ENCODE measurements at regions not wholly inside any gene's neighbourhood (a gene's known extent, or its start where the extent isn't known, plus 50 kb on each side); places are given as distances from the start of the nearest gene placed in this dataset.

DNA sequence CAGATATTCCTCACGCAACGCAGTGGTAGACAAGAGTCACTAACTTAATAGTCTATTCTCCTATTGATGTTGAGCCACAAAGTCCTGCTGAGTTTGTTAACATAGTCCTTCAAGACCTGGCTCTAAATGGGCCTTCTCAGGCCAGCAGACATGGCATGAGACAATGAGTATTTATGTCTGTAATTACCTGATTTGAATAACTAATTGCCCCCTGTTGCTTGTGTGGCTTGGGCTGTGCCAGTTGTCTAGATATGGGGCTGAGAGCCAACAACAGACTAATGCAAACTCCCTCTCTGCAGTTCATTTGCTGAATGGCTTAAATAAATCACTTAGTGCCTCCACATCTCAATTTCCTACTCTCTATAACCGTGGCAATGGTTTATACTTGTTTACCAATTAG is 65.5 kb upstream of the VWC2 start:
- no peak for TF ChIP-seq ZNF274 (IDR thresholded peaks at IDR 0.05; ENCODE audit: low read depth, low read length)
- TF ChIP-seq EZH2 (IDR thresholded peaks at IDR 0.05), result no peak
- TF ChIP-seq RAD21 (IDR thresholded peaks at IDR 0.05; ENCODE audit: low read depth), result no peak
- TF ChIP-seq, protein P1, sequence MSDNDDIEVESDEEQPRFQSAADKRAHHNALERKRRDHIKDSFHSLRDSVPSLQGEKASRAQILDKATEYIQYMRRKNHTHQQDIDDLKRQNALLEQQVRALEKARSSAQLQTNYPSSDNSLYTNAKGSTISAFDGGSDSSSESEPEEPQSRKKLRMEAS (IDR thresholded peaks at IDR 0.05), result no peak
- TF ChIP-seq, protein P2, sequence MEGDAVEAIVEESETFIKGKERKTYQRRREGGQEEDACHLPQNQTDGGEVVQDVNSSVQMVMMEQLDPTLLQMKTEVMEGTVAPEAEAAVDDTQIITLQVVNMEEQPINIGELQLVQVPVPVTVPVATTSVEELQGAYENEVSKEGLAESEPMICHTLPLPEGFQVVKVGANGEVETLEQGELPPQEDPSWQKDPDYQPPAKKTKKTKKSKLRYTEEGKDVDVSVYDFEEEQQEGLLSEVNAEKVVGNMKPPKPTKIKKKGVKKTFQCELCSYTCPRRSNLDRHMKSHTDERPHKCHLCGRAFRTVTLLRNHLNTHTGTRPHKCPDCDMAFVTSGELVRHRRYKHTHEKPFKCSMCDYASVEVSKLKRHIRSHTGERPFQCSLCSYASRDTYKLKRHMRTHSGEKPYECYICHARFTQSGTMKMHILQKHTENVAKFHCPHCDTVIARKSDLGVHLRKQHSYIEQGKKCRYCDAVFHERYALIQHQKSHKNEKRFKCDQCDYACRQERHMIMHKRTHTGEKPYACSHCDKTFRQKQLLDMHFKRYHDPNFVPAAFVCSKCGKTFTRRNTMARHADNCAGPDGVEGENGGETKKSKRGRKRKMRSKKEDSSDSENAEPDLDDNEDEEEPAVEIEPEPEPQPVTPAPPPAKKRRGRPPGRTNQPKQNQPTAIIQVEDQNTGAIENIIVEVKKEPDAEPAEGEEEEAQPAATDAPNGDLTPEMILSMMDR (IDR thresholded peaks at IDR 0.05 in 2 of 3, conservative IDR thresholded peaks at IDR 0.05 in 1 of 3; ENCODE audit: borderline replicate concordance in 1 of 3, insufficient read depth in 1 of 3, low read depth in 2 of 3, low read length in 2 of 3), result no peak
- no peak for TF ChIP-seq POLR2AphosphoS5 (IDR thresholded peaks at IDR 0.05; ENCODE audit: low read depth, low read length)
- TF ChIP-seq SP1 (IDR thresholded peaks at IDR 0.05; ENCODE audit: low read depth), result no peak
- TF ChIP-seq, protein P3, sequence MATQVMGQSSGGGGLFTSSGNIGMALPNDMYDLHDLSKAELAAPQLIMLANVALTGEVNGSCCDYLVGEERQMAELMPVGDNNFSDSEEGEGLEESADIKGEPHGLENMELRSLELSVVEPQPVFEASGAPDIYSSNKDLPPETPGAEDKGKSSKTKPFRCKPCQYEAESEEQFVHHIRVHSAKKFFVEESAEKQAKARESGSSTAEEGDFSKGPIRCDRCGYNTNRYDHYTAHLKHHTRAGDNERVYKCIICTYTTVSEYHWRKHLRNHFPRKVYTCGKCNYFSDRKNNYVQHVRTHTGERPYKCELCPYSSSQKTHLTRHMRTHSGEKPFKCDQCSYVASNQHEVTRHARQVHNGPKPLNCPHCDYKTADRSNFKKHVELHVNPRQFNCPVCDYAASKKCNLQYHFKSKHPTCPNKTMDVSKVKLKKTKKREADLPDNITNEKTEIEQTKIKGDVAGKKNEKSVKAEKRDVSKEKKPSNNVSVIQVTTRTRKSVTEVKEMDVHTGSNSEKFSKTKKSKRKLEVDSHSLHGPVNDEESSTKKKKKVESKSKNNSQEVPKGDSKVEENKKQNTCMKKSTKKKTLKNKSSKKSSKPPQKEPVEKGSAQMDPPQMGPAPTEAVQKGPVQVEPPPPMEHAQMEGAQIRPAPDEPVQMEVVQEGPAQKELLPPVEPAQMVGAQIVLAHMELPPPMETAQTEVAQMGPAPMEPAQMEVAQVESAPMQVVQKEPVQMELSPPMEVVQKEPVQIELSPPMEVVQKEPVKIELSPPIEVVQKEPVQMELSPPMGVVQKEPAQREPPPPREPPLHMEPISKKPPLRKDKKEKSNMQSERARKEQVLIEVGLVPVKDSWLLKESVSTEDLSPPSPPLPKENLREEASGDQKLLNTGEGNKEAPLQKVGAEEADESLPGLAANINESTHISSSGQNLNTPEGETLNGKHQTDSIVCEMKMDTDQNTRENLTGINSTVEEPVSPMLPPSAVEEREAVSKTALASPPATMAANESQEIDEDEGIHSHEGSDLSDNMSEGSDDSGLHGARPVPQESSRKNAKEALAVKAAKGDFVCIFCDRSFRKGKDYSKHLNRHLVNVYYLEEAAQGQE (IDR thresholded peaks at IDR 0.05; ENCODE audit: low read depth), result no peak
- TF ChIP-seq EGR1 (IDR thresholded peaks at IDR 0.05; ENCODE audit: low read depth), result no peak
- no peak for TF ChIP-seq ELF1 (IDR thresholded peaks at IDR 0.05; ENCODE audit: borderline replicate concordance, low read depth)
- no peak for TF ChIP-seq POLR2A (IDR thresholded peaks at IDR 0.05; ENCODE audit: borderline replicate concordance, extremely low read depth, insufficient read depth, insufficient read length)
